RKO (cell line): ENCODE measurements at regions not wholly inside any gene's neighbourhood (a gene's known extent, or its start where the extent isn't known, plus 50 kb on each side); places are given as distances from the start of the nearest gene placed in this dataset.

Experiments used
- DNase-seq: peaks from one replicate; pipeline ENCODE4 v3.0.0-alpha.2; 2016; ENCODE audit warnings: low spot score

DNA sequence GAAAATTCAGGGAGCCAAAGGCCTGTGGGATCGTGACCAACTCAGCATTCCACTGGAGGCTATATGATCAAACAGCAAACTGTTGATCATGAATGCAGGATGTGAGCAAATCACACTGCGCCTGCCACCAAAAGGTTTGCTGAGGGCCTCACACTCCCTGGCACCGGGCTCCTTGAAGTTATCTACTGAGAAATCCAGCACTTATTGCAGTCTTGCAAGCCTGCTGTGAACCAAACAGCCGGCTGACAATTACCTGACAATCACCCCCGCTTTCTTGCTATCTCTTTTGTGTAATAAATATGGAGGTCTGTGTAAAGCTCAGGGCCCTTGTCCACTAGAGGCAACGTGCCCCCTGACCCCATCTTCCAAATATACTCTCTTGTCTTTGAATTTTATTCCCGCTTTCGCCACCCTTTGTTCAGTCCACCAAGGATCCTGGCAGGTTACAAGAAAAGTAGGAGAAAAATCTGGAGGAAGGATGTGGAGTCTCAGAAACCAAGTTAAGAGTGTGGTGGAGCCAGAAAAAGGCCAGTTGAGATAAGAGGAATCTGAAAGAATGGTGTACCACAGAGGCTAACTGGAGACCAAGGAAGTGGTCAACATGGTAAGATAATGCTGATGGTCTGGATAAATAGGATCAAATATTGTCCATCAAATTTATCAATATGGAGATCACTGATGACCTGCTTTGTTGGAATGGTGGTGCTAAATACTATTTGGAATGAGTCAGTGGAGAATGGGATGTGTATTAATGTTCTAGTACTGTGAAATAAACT is 229.2 kb downstream of the ALX1 start:
- no peak for DNase-seq

DNA sequence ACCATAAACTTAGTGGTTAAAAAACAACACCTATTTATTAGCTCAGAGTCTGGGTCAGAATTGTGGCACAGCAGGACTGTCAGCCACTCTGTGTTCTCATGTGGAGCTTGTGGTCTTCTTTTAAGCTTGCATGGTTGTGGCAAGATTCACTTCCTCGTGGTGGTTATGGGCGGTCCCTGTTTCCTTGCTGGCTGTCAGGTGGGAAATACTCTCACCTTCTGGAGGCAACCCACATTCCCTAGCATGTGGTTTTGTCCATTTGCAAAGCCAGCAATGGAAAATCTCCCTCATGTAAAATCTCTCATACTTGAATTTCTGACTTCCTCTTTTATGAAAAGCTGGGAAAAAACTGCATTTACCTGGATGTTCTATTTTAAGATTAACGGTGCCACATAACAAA is 229.8 kb downstream of the ALX1 start:
- DNase-seq, result no peak

DNA sequence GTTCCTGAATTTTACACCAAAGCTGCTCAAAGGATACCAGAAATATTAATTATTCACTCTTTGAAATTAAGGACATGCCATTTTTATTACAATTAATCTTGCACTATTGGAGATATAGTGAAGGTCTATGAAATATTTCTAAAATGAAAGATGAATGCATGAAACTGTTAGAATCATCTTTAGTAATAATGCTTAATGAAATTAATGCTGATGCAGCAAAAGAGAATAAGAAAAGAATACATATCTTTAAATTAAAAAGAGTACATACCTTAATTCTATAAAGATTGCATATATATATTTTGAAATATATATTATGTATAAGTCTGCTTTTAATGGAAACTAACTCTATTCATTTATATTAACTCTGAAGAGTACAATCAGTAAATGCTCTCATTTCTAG is 236.0 kb downstream of the ALX1 start:
- no peak for DNase-seq

DNA sequence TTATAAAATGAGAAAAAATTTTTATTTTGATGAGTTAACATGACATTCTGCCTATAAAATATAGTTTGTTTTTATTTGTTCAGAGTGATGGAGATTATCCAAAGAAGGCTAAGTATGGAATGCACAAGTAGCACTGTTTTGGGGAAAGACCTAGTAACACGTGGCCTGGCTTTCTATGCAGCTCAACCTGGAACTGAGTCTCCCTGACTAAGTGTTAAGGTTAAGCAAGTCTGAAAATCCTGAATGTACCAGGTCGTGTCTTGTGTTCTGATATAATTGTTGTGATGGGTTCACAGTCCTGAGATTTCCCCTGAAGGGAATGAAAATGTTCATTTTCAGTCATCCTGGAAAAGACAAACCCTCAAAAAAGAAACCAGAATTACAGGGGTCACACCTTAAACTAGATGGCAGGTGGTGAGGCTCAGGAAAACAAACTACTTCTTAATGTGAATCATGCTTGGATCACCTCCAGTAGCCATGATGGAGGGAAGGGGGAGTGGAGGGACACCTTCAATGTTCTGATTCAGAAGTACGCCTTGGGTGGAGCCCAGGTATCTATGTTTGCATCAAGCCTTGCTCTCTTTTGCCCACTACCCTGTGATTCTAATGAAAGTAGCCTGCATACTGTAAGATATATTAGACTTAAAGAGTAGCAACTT is 236.8 kb downstream of the ALX1 start:
- no peak for DNase-seq

DNA sequence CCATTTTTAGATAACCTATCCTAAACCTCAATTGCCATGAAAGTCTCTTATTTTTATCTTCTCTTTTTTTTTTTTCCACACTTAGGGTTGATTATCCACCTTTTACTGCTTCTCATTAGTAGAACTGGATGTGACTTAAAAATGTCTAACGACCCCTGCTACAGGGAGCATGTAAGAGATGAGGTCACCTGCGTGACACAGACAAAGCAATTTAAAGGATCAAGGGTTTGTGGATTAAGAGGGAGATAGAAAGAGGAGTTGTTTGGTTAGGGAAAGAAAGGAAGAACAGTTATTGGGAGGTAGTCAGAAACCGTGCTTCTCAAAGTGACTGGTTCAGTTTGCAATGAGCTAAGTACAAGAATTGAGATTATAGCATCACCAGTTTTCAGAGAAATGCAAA is 239.1 kb downstream of the ALX1 start:
- DNase-seq, result no peak

DNA sequence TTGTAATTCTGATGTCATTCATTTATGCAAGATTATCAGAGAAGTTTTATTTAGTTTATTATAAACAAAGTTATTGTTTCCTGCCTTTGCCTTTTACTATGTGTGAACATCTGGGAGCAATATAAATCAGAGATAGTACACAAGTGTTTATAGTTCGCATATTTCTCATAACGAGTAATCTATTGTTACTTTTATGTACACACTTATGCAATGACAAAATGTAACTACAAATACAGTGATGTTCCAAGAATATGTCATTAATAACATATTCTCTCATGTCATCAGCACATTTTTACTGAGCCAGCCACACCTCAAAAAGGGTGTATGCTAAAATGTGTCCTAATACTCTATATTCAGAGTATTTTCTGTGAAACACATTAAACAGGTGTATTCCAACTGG is 243.2 kb downstream of the ALX1 start:
- no peak for DNase-seq

DNA sequence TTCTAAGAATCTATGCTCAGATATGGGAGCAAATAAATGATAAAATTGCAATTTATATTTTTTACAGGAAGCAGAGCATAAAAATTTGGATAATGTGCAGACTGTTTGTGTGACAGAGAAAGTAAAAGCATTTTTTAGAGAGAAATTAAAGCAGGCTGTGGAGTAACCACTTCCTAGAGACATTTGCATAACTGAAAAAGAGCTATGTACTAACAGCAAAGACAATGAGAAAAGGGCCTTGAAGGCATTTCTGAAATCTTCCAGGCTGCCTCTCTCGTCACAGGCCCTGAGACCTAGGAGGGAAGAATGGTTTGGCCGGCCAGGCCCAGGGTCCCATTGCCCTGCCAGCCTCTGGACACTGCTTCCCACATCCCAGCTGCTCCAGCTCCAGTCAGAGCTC is 247.2 kb downstream of the ALX1 start:
- no peak for DNase-seq

DNA sequence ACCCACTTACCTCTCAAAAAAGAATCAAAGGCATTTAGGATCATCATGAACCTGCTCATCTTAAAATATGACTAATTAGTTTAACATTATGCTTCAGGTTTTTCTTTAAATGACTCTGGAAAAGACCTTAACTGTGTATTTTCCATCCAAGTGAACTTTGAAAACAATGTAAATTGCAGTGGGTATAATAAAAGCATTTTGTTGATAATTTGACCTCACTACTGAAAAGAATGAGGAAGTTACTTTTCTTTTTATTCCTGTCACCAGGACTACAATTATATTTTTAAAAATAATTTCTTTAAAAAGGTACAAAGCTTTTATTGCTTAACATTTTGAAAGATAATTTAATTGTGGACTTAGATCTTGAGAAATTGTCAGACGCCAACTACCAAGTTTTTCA is 249.9 kb downstream of the ALX1 start:
- no peak for DNase-seq

DNA sequence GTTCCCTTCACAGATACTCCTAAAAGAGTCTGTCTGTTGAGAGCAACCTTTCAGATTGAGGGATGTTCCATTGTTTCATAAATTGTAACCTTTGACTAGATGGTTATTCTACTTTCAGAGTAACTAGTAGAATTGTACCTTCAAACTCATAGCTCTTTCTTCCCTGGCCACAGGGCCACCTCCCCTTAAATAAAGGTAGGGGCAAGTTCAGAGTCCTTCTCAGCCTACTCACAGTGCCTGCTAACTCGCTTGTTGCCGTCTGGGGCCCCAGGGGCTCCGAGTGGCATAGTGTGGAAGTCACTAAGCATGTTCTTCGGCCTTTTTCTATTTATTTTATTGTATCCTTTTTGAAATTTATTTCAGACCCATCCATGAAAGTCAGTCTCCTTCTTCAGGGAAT is 250.4 kb downstream of the ALX1 start:
- DNase-seq, result no peak

DNA sequence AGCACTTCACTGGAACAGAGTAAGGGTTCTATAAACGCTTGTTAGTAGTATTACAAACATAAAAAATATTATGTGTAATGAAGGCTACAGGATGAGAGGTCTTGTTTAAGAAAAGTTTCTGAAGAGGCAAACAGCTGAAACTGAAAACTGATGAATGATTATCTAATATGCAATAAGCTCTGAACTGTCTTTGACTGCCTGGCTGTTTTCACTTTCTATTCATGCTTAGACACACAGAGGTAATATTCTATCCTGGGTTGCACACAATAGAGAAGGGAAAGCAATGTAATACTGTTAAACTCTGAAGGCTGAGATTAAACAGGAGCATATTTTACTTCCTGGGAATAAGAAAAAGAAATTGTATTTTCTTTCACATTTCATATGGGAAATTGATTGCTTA is 251.3 kb downstream of the ALX1 start:
- no peak for DNase-seq

DNA sequence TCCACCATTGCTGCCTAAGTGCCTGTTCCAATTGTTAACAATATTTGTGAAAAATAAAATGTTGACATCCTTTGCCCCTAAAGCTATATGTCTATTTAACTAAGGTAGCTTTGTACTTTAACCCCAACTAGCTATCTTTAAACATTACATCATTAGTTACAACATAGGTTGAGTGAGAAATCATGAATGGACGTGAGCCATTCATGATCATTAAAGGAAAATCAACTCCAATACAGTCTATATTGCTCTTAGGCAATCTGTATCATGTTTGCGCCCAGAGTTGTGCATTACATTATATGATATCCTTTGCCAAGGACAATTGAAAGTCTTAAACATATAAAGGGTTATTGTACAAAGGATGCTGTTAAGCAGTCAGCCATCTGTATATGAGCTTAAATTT is 269.6 kb downstream of the ALX1 start:
- no peak for DNase-seq

DNA sequence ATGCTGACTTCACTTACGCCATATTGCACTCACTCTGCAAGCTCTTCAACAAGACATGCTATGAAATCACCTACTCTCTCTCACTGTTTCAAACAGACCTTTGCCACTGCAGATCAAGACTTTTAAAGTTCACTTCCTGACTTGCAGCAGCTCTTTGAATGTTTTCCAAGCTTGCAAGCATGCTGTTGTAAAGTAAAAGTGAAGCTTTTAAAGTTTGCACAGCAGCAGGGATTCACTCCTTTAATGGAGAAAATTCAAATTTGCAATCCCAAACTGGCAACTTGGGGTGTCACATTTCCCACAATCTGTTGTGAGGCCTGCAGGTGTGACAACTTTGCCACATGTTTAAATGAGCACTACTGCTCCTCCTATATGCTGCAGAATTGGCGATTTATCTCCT is 270.9 kb downstream of the ALX1 start:
- DNase-seq, result no peak

DNA sequence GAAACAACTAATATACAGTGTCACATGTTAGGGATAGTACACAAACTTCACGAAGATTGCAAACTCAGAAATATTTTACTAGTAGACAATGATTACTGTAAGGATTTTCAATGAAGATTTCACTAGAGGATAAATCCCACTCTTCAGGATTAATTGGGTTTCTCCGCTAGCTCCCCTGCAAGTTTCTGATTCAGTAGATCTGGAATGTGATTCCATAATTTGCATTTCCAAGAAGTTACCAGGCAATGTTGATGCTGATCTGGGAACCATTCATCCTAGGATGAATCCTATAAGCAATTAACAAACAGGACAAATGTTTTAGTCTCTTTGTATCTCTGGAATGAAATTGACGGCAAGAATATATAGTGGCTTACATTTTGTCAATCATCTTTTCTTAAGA is 272.4 kb downstream of the ALX1 start:
- no peak for DNase-seq

DNA sequence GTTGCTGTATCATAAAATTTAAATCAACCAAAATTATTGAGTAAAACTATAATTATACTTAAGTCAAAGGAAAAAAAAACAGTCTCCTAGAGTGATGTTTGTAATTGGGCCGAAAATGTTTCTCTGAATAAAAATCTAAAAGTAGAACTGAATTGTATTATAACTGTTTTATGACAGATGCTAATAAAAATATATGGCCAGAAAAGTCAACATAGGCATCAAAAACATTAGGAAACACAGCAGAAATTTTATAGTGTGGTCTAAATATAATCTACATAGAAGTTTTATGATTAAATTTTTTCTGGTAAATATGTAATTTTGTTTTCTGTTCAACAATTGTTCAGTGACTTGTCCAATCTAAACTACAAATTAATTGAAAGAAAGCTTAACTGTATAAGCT is 277.8 kb downstream of the ALX1 start:
- DNase-seq, result no peak

DNA sequence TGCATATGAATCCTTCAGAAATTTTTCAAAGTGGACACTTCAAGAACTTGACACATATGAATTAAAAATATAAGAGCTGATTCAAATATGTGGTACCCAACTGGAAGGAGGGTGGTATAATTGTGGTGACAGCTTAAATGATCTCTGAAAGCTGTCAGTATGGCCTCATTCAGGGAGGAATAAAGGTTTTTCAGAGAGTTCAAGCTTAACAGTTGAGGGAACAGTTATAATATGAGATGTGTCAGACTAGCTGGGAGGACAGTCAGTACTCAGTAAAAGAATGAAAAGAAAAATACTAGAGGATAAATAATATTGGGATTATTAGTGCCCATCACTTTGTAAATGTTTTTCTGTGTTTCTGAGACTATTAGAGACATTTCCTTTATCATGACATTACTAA is 277.5 kb downstream of the RASSF9 start:
- no peak for DNase-seq

DNA sequence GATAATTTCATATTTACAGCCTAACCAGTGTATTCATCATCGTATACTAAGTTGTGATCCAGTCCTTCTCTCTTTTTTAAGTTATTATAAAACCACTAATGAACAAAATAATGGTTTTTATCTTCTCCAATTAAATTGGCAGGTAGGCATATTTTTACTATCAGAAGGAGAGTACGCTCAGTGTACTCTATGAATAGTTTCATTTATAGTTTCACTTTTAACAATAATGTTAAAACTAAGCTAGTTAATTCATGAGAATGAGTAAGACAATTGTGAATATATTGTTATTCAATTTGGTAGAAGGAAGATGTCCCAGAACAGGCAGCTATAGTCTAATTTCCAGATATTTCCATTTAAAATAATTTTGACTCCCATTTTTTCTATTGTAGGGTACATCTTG is 277.1 kb downstream of the RASSF9 start:
- no peak for DNase-seq

DNA sequence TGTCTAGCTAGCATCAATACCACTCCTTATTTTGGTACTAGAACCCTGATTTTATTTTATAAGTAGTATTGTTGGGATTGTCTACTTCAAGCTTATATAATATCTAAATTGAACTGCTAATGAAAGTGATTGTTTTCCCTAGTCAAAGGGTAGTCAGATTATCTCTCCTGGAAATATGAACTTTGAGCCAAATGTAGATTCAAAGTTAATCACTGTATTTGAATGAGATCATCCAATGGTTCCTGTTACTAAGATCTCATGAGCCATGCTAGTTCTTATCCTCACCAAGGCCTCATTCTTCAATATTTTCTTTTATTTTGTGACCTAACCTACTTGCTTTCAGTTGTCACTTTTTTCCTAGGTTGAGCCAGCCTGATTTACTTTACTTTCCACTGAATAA is 276.7 kb downstream of the RASSF9 start:
- peak; percentile 36 for DNase-seq

DNA sequence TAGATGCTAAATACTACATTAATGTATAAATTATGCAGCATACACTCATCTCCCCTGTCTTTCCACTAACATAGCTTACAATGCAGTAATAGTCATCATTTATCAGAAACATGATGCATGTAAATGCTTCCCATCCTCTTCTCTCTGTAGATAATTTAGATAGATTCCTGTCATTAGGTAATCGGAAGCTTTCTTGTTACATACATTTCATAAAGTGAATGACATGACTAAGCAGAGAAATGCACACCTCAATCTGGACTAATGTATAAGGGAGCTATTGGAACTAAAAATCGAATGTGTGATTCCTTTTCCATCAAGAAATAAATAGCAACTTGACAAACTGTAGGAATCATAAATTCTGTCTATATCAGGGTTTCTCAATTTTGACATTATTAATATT is 273.4 kb downstream of the RASSF9 start:
- no peak for DNase-seq

DNA sequence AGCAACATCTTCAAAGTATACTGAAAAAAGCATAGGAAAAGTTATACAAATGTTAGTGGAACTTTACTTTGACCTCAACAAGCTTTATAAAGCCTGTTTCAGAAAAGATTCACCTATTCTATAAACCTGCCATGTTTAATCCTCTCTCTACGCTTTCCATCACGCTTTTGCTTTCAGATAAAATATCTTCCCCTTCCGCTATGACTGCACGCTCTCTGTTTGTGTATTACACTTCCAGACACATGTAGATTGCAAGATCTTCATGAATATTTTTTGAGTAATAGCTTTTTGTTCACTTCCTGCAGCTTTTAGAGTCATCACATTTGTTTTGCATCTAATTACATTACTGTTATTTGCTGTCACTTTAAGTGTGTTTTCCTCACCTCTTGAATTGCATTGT is 271.4 kb downstream of the RASSF9 start:
- no peak for DNase-seq

DNA sequence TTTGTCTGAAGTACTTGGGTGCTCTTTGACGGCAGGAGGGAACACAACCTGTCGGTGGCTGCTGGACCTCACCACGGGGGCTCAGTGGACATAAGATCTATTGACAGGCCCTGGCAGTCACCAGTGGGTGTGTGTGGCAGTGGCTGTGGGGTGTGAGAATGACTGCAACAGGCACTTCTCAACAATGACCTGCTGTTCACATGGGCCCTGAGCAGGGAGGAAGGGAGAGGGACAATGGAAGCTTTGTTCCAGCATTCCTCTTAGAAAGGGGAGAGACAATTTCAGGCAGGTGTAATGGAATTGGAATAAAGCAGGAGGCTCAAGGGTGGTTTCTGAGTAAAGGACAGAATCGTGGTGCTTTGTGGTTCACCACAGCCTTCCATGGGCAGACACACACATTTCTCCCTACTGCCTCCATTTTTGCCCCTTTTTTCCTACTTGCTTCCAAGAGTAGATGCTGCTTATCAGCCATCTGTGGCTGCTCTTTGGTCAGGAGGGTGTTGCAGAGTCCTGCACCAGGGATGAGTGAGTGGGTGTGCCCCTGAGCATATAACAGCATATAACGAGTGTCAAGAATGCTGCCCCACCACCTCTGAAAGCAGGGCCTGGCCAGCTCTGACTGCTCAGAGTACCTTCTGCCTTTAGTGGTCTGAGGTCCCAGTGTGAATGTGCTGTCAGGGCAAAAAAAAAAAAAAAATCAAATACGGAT is 267.7 kb downstream of the RASSF9 start:
- no peak for DNase-seq

DNA sequence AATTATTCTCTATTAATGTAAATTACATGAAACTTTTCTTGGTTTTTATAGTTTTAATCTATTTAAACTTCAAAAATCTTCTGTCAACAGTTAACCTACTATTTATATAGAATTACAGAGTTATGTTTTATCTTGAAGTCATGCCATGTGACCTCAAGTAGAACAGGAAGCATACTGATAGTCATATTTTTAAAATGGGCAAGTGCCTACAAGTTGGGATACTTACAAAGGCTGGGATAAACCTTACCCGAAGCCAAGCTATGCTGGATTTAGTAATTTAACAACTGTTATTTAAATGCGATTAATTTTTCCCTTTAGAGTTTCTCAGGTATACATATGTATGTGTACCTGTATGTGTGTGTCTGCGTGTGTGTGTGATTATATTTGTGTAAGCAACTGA is 266.9 kb downstream of the RASSF9 start:
- DNase-seq, result no peak

DNA sequence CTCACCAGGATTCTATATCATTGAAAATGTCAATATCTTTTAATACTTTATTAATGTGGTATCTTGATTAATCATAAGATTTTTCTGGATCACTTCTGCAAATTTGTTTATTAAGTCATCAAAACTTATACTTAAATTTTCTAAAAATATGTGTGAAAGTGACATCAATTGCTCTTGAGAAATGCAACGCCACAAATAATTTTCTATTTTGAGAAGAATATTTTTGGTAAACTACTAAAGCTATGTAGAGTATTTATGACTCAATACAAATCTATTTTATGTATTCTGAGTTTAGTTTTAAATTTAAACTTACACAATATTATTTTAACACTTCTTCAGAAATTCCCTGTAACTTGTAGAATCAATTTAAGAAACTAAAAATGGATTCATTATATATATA is 263.3 kb downstream of the RASSF9 start:
- no peak for DNase-seq

DNA sequence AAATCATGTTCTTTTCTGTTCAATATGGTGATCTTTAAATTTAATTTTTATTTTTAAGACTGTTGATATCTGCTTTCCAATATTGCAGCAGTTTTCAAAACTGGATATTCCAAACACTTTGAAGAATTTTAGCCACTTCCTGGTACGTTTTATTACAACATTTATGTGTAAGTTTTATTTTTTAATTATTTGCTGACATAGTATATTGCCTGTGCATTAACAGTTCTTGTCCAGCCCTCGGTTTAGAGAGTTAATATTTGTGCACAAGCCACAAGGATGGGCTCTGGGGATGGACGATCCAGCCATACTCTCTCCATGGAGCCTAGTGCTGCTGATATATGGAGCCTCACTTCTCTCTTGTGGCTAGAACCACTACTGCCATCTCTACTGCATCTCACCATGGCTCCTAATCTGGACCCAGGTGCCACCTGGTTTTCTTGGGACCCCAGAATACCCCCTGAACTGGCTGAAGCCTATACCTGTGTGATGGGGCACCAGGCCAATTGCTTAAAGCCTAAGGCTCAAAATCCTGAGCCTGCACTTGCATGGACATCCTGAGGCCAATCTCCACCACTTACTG is 262.5 kb downstream of the RASSF9 start:
- no peak for DNase-seq
